A549 (cell line): ENCODE measurements at regions not wholly inside any gene's neighbourhood (a gene's known extent, or its start where the extent isn't known, plus 50 kb on each side); places are given as distances from the start of the nearest gene placed in this dataset.

ENCODE experiments used
- ATAC-seq, 2 experiments: fragments of 200-7000 bp in 1 of 2; fragments of >200 bp in 1 of 2; cut with Nextera tagmentation in 1 of 2; cut with Tn5 transposase in 1 of 2; 3 replicates each; pipeline versions ENCODE4 v1.8.0 to v1.9.1; 2018 to 2020; ENCODE audit warnings: mild to moderate bottlenecking in 1 of 2, moderate library complexity in 1 of 2
- CTCF ChIA-PET: fragments of 300-600 bp; sonication (Branson Sonifier 250); formaldehyde crosslinking; extraction: SDS; loops from one replicate; lab custom pipeline; 2021; ENCODE audit warnings: antibody characterized with exemption, inconsistent platforms; lab: Yijun Ruan, JAX
- POLR2A ChIA-PET: fragments of 350-600 bp; formaldehyde crosslinking; extraction: SDS; loops from one replicate; lab custom pipeline; 2021; ENCODE audit warnings: antibody characterized with exemption, inconsistent platforms; lab: Yijun Ruan, JAX
- DNase-seq, 2 experiments: peaks; one replicate each; pipeline versions ENCODE4 v3.0.0 to v3.0.0-alpha.2; 2011 to 2016; ENCODE audit warnings: low read depth in 1 of 2, low spot score in 1 of 2
- FAIRE-seq: peaks from 2 replicates; lab custom pipeline; 2011; peaks lifted over from hg19 to GRCh38; lab: Jason Lieb, UNC
- H3K27ac ChIP-seq, 2 experiments: fragments of >200 bp; sonication (Bioruptor Twin); formaldehyde crosslinking; 3 replicates each; pipeline ENCODE4 v1.5.1; 2016 to 2017
- H3K4me1 ChIP-seq: fragments of >200 bp; sonication (Bioruptor Twin); formaldehyde crosslinking; 3 replicates; pipeline ENCODE4 v1.6.1; 2016
- H3K4me2 ChIP-seq: fragments of >200 bp; sonication (Bioruptor Twin); formaldehyde crosslinking; 3 replicates; pipeline ENCODE4 v1.6.1; 2016
- H3K4me3 ChIP-seq: fragments of >200 bp; sonication (Bioruptor Twin); formaldehyde crosslinking; 3 replicates; pipeline ENCODE4 v1.5.1; 2016
- H3K9me3 ChIP-seq: fragments of >200 bp; sonication (Bioruptor Twin); formaldehyde crosslinking; 3 replicates; pipeline ENCODE4 v1.6.1; 2016
- CHD2 ChIP-seq: fragments of 150-350 bp; IDR thresholded peaks from 2 replicates; pipeline ENCODE4 v1.6.1; 2014; ENCODE audit warnings: low read length; ENCODE audit not compliant: partially characterized antibody
- EP300 ChIP-seq, 2 experiments: fragments of >200 bp; sonication (Bioruptor Twin); formaldehyde crosslinking; IDR thresholded peaks; 2 replicates in 1 of 2; 3 replicates in 1 of 2; pipeline ENCODE4 v1.6.1; 2016 to 2017
- ESRRA ChIP-seq: fragments of 150-350 bp; IDR thresholded peaks from 2 replicates; pipeline ENCODE4 v1.6.1; 2014; ENCODE audit warnings: mild to moderate bottlenecking, low read length, borderline replicate concordance
- FOSB ChIP-seq: fragments of 250-450 bp; sonication (Bioruptor Pico); IDR thresholded peaks from 2 replicates; pipeline ENCODE4 v1.5.0; 2020; ENCODE audit warnings: mild to moderate bottlenecking, moderate library complexity
- FOSL2 ChIP-seq, 2 experiments: fragments of 450-650 bp in 1 of 2; fragments of >200 bp in 1 of 2; sonication (Bioruptor Twin) in 1 of 2; formaldehyde crosslinking; IDR thresholded peaks; 2 replicates each; pipeline versions ENCODE4 v1.5.0 to v1.6.1; 2016 to 2020; ENCODE audit warnings: mild to moderate bottlenecking in 1 of 2, moderate library complexity in 1 of 2
- FOXS1 ChIP-seq: fragments of 250-450 bp; sonication (Bioruptor Pico); IDR thresholded peaks from 2 replicates; pipeline ENCODE4 v1.5.0; 2020; ENCODE audit warnings: mild to moderate bottlenecking, moderate library complexity
- GATA3 ChIP-seq: IDR thresholded peaks from 2 replicates; pipeline ENCODE4 v1.6.1; 2012; ENCODE audit warnings: borderline replicate concordance
- HOXB5 ChIP-seq: fragments of 250-450 bp; sonication (Bioruptor Pico); IDR thresholded peaks from 2 replicates; pipeline ENCODE4 v1.5.0; 2020; ENCODE audit warnings: mild to moderate bottlenecking, moderate library complexity
- KDM1A ChIP-seq: fragments of 200-600 bp; sonication (generic); IDR thresholded peaks from 2 replicates; pipeline ENCODE4 v1.6.1; 2016; ENCODE audit warnings: low read depth, mild to moderate bottlenecking
- MAFK ChIP-seq: fragments of 450-650 bp; IDR thresholded peaks from 2 replicates; pipeline ENCODE4 v1.6.1; 2014; ENCODE audit not compliant: partially characterized antibody
- NPAS2 ChIP-seq: fragments of 250-450 bp; sonication (Bioruptor Pico); IDR thresholded peaks from 2 replicates; pipeline ENCODE4 v1.8.0; 2022; ENCODE audit warnings: mild to moderate bottlenecking, moderate library complexity, borderline replicate concordance
- PHF8 ChIP-seq: fragments of 200-600 bp; sonication (generic); IDR thresholded peaks from 2 replicates; pipeline ENCODE4 v1.6.1; 2016; ENCODE audit warnings: low read depth, mild to moderate bottlenecking, antibody characterized with exemption, moderate library complexity, borderline replicate concordance
- RFX5 ChIP-seq: fragments of 450-650 bp; IDR thresholded peaks from 2 replicates; pipeline ENCODE4 v1.7.1; 2014; ENCODE audit warnings: antibody characterized with exemption, mild to moderate bottlenecking, moderate library complexity
- SREBF2 ChIP-seq: fragments of 450-650 bp; IDR thresholded peaks from 2 replicates; pipeline ENCODE4 v1.6.1; 2014; ENCODE audit warnings: mild to moderate bottlenecking, moderate library complexity
- TFCP2L1 ChIP-seq: fragments of 250-450 bp; sonication (Bioruptor Pico); IDR thresholded peaks from 2 replicates; pipeline ENCODE4 v1.5.0; 2021; ENCODE audit warnings: mild to moderate bottlenecking
- ZC3H11A ChIP-seq: fragments of 450-650 bp; IDR thresholded peaks from 2 replicates; pipeline ENCODE4 v1.6.1; 2014; ENCODE audit warnings: antibody characterized with exemption, mild to moderate bottlenecking
- WGBS: methylation state at CpG from one replicate; pipeline ENCODE4 v1.1.6; 2017; ENCODE audit errors: missing lambda C conversion rate; 5-methylcytosine and 5-hydroxymethylcytosine counted together
- TF ChIP-seq, protein P1 (sequence below): fragments of 250-450 bp; sonication (Bioruptor Pico); IDR thresholded peaks from 2 replicates; pipeline ENCODE4 v1.5.0; 2020; ENCODE audit warnings: low read depth, mild to moderate bottlenecking, moderate library complexity
- TF ChIP-seq, protein P2 (sequence below): fragments of >200 bp; sonication (Bioruptor Twin); formaldehyde crosslinking; IDR thresholded peaks from 3 replicates; pipeline ENCODE4 v1.5.1; 2016
- TF ChIP-seq, protein P3 (sequence below): fragments of 450-650 bp; IDR thresholded peaks from 2 replicates; pipeline ENCODE4 v1.6.1; 2014; ENCODE audit warnings: antibody characterized with exemption
- TF ChIP-seq, protein P4 (sequence below): IDR thresholded peaks from 2 replicates; pipeline ENCODE4 v1.6.1; 2012; ENCODE audit warnings: low read depth, borderline replicate concordance
- TF ChIP-seq, protein P5 (sequence below): fragments of 150-350 bp; IDR thresholded peaks from 2 replicates; pipeline ENCODE4 v1.6.1; 2014; ENCODE audit warnings: low read depth, mild to moderate bottlenecking, low read length

DNA sequence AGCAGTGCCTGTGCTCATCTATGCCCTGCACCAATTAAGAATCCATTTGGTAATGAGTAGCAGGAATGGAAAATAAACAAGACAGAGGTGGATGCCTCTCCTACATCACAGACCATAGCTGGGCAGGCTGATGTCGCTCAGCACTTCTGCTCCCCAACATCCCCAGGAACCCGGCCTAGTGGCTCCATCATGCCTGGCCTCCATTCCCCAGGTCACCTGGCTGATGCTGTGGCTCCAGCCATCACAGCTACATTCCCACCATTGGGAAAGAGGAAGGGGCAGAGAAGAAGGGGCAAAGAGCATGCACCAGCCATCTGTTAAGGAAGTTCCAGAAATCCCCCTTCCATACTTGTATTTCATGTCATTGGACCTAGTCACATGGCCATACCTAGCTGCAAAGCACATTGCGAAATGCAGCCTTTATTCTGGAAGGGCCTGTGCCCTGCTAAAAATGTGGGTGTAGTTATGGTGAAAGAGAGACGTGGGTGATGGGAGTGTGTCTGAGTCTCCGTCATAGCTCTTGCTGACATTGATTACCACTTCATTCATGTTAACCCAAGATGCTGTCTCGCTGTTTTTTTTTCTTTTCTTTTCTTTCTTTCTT is 86.1 kb upstream of the ADAMTS2 start:
- ATAC-seq, result no peak
- DNase-seq, result no peak
- TF ChIP-seq RFX5 (no peak), MAFK (no peak), FOSL2 (IDR thresholded peaks at IDR 0.05) (no peak), FOSL2 (CRISPR knock-in tag; IDR thresholded peaks at IDR 0.05) (no peak), KDM1A (no peak), FOXS1 (CRISPR knock-in tag) (no peak), SREBF2 (no peak), GATA3 (no peak), ZC3H11A (no peak), FOSB (CRISPR knock-in tag) (no peak), NPAS2 (CRISPR knock-in tag) (no peak), PHF8 (no peak), TFCP2L1 (CRISPR knock-in tag) (no peak), CHD2 (no peak)
- TF ChIP-seq, protein P1, sequence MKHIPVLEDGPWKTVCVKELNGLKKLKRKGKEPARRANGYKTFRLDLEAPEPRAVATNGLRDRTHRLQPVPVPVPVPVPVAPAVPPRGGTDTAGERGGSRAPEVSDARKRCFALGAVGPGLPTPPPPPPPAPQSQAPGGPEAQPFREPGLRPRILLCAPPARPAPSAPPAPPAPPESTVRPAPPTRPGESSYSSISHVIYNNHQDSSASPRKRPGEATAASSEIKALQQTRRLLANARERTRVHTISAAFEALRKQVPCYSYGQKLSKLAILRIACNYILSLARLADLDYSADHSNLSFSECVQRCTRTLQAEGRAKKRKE (CRISPR knock-in tag), result no peak
- TF ChIP-seq, protein P2, sequence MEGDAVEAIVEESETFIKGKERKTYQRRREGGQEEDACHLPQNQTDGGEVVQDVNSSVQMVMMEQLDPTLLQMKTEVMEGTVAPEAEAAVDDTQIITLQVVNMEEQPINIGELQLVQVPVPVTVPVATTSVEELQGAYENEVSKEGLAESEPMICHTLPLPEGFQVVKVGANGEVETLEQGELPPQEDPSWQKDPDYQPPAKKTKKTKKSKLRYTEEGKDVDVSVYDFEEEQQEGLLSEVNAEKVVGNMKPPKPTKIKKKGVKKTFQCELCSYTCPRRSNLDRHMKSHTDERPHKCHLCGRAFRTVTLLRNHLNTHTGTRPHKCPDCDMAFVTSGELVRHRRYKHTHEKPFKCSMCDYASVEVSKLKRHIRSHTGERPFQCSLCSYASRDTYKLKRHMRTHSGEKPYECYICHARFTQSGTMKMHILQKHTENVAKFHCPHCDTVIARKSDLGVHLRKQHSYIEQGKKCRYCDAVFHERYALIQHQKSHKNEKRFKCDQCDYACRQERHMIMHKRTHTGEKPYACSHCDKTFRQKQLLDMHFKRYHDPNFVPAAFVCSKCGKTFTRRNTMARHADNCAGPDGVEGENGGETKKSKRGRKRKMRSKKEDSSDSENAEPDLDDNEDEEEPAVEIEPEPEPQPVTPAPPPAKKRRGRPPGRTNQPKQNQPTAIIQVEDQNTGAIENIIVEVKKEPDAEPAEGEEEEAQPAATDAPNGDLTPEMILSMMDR, result no peak
- TF ChIP-seq, protein P3, sequence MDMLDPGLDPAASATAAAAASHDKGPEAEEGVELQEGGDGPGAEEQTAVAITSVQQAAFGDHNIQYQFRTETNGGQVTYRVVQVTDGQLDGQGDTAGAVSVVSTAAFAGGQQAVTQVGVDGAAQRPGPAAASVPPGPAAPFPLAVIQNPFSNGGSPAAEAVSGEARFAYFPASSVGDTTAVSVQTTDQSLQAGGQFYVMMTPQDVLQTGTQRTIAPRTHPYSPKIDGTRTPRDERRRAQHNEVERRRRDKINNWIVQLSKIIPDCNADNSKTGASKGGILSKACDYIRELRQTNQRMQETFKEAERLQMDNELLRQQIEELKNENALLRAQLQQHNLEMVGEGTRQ, result no peak
- TF ChIP-seq, protein P4, sequence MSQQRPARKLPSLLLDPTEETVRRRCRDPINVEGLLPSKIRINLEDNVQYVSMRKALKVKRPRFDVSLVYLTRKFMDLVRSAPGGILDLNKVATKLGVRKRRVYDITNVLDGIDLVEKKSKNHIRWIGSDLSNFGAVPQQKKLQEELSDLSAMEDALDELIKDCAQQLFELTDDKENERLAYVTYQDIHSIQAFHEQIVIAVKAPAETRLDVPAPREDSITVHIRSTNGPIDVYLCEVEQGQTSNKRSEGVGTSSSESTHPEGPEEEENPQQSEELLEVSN, result no peak
- TF ChIP-seq, protein P5, sequence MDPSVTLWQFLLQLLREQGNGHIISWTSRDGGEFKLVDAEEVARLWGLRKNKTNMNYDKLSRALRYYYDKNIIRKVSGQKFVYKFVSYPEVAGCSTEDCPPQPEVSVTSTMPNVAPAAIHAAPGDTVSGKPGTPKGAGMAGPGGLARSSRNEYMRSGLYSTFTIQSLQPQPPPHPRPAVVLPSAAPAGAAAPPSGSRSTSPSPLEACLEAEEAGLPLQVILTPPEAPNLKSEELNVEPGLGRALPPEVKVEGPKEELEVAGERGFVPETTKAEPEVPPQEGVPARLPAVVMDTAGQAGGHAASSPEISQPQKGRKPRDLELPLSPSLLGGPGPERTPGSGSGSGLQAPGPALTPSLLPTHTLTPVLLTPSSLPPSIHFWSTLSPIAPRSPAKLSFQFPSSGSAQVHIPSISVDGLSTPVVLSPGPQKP, result no peak
- no peak overlapping the region for H3K4me3 ChIP-seq
- H3K27ac ChIP-seq, result no peak overlapping the region
- 33% methylated on average over 6 of the region's 6 CpGs for WGBS
- H3K9me3 ChIP-seq, result no peaks in the 10 kb centered on the region; the same call in 2 of the 3 replicates
- H3K4me1 ChIP-seq, result no peaks in the 10 kb centered on the region
- no peak overlapping the region for H3K4me2 ChIP-seq
- CTCF ChIA-PET, result no interaction called here
- FAIRE-seq, result no peak
- POLR2A ChIA-PET, result no interaction called here

DNA sequence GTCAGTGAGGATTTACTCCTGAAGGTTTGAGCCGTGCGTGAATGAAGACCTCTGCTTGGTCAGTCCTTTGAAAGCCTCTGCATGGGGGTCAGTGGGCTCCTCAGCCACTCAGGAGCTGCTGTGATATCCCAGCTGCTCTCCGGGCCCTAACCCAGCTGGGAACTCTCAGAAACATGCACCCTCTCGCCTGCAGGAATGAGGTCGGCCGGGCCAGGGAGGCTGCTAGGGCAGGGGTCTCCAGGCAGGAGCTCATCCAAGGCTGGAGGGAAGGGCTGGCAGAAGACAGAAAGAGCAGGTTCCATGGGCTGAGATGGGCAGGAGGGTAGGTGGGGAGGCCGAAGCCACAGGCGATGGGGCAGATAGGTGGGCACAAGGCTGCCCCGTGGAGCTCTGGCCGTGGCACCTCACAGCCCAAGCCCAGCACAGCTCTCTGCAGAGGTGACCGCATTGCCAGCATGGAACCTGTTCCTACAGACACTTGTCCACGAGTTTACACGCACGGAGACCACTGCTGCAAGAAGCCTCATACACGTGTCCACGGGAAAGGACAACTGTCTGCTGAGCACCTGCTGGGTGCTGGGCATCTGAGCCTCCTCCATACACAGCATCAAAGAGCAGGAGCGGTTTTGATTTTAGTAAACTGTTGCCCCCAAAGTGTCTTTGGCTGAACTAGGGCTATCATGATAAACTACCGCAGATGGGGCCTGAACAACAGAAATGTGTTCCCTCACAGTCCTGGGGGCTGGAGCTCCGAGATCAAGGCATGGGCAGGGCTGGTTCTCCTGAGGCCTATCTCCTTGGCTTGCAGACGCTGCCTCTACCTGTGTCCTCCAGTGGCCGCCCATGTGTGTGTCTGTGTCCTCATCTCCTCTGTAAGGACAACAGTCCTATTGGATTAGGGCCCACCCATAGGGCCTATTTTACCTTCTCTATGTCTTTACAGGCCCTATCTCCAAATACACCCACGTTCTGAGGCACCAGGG is 85.2 kb upstream of the ADAMTS2 start:
- ChIA-PET CTCF (no interaction called here), POLR2A (no interaction called here)
- TF ChIP-seq ESRRA (no peak), HOXB5 (no peak), EP300 (IDR thresholded peaks at IDR 0.05) (no peak), FOXS1 (CRISPR knock-in tag) (no peak), PHF8 (no peak)
- 23% methylated on average over 20 of the region's 22 CpGs for WGBS
- Histone ChIP-seq H3K9me3 (no peaks in the 10 kb centered on the region; the same call in 2 of the 3 replicates), H3K4me2 (no peak overlapping the region), H3K4me1 (no peaks in the 10 kb centered on the region), H3K27ac (no peak overlapping the region), H3K4me3 (no peak overlapping the region)
- DNase-seq (no peak), ATAC-seq (no peak), FAIRE-seq (no peak)
